ENCODE measurements at regions not wholly inside any gene's neighbourhood (a gene's known extent, or its start where the extent isn't known, plus 50 kb on each side); places are given as distances from the start of the nearest gene placed in this dataset.
"Not testable (repeated sequence)": the region's sequence is repeated elsewhere in the genome, so short reads cannot be mapped to it uniquely, and the experiment has no call there.

DNA sequence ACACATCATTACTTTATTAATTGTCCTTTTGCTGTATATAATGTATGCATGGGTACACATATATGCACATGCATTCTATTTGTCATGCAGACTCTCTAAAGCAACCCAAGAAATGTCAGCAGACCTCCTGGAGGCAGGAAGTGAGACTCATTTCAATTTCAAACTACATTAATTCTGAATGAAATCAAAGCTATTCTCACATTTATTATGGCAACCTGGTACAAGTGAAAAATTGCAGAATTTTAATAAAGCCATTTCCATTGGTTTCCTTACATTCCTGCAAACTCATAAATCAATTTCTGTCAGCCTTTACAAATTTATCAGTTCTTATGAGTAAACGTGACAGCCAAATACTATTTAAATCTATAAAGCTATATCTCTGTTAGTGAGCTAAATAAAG lies 430.4 kb upstream of the NUDT12 start:
- no peak for TF ChIP-seq CTCF (IDR thresholded peaks at IDR 0.05; ENCODE audit: control extremely low read depth, extremely low read depth)
- 63% methylated on average over 1 of the region's 1 CpG for whole genome bisulfite sequencing, 2 donors

GRCh38 chr5:103990064-103990463 lies 427.5 kb upstream of the NUDT12 start:
- WGBS, 2 donors: 79 to 89% methylated on average over 4 of the region's 4 CpGs
- no peak overlapping the region for H3K9ac ChIP-seq (ENCODE audit: insufficient read depth in 1 of 2, low read length in 2 of 2)
- no peak for TF ChIP-seq CTCF (IDR thresholded peaks at IDR 0.05; ENCODE audit: control extremely low read depth, extremely low read depth)

More for the DNA sequence above, 430.4 kb upstream of the NUDT12 start:
- Histone ChIP-seq H3K9me3 (ENCODE audit: control insufficient read depth in 4 of 4, insufficient read depth in 3 of 4, low read length in 3 of 4) (no peaks in the 10 kb centered on the region), H3K27me3 (ENCODE audit: control insufficient read depth in 3 of 3, insufficient read depth in 3 of 3, low read length in 2 of 3) (no peaks in the 10 kb centered on the region), H3K36me3 (ENCODE audit: control insufficient read depth in 4 of 4, insufficient read depth in 4 of 4, low read length in 4 of 4) (no peaks in the 10 kb centered on the region), H3K4me1 (ENCODE audit: control insufficient read depth in 5 of 5, insufficient read depth in 5 of 5, low read length in 5 of 5) (no peaks in the 10 kb centered on the region), H3K9ac (ENCODE audit: insufficient read depth in 1 of 2, low read length in 2 of 2) (no peak overlapping the region), H3K4me3 (no peak overlapping the region), H3K27ac (ENCODE audit: low read depth in 1 of 2, low read length in 1 of 2) (no peak overlapping the region)
- ATAC-seq (ENCODE audit: insufficient read depth, low FRiP score): no peak
- DNase-seq: no peak

DNA sequence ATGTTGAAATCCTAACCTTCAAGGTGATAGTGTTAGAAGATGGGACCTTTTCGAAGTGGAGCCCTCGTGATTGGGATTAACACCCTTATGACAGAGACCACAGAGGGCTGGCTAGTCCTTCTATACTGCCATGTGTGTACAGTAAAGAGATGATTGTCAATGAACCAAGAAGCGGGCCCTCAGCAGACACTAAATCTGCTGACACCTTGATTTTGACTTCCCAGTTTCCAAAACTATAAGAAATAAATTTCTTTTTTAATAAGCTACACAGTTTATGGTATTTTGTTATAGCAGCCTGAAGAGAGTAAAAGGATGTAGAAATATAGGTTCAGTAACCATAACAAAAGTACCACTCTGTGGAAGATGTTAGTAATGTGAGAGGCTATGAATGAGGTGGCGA lies 419.0 kb upstream of the NUDT12 start:
- Histone ChIP-seq H3K4me1 (ENCODE audit: control insufficient read depth in 5 of 5, insufficient read depth in 5 of 5, low read length in 5 of 5) (no peaks in the 10 kb centered on the region), H3K9ac (ENCODE audit: insufficient read depth in 1 of 2, low read length in 2 of 2) (no peak overlapping the region), H3K27ac (ENCODE audit: low read depth in 1 of 2, low read length in 1 of 2) (no peak overlapping the region), H3K4me3 (no peak overlapping the region), H3K9me3 (ENCODE audit: control insufficient read depth in 4 of 4, insufficient read depth in 3 of 4, low read length in 3 of 4) (no peaks in the 10 kb centered on the region), H3K27me3 (ENCODE audit: control insufficient read depth in 3 of 3, insufficient read depth in 3 of 3, low read length in 2 of 3) (no peaks in the 10 kb centered on the region), H3K36me3 (ENCODE audit: control insufficient read depth in 4 of 4, insufficient read depth in 4 of 4, low read length in 4 of 4) (no peaks in the 10 kb centered on the region)
- ATAC-seq (ENCODE audit: insufficient read depth, low FRiP score) (no peak), DNase-seq (no peak)
- TF ChIP-seq CTCF (IDR thresholded peaks at IDR 0.05; ENCODE audit: control extremely low read depth, extremely low read depth): no peak
- WGBS, 2 donors: 69 to 77% methylated on average over 4 of the region's 4 CpGs

More at GRCh38 chr5:103990064-103990463, 427.5 kb upstream of the NUDT12 start:
- Histone ChIP-seq H3K27ac (ENCODE audit: low read depth in 1 of 2, low read length in 1 of 2) (no peak overlapping the region), H3K27me3 (ENCODE audit: control insufficient read depth in 3 of 3, insufficient read depth in 3 of 3, low read length in 2 of 3) (no peaks in the 10 kb centered on the region), H3K4me1 (ENCODE audit: control insufficient read depth in 5 of 5, insufficient read depth in 5 of 5, low read length in 5 of 5) (no peaks in the 10 kb centered on the region), H3K4me3 (no peak overlapping the region), H3K36me3 (ENCODE audit: control insufficient read depth in 4 of 4, insufficient read depth in 4 of 4, low read length in 4 of 4) (no peaks in the 10 kb centered on the region), H3K9me3 (ENCODE audit: control insufficient read depth in 4 of 4, insufficient read depth in 3 of 4, low read length in 3 of 4) (no peaks in the 10 kb centered on the region)
- ATAC-seq (ENCODE audit: insufficient read depth, low FRiP score): no peak
- DNase-seq: no peak

DNA sequence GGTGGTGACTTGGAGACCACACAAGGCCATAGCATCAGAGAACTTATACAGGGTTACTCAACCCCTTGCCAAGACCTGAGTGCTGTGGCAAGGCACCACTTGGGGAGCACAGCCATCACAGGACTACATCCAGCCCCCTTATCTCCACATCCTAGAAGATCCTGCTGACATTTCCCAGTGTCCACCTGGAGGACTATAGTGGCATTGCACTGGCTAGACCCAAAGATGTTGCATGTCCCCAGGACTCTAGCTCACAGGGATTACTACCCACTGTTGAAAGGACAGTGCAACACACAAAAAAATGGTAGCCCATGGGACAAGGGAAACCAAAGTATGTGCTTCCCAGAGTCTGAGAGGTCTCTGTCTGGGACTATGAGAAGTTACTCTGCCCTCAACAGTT lies 411.1 kb upstream of the NUDT12 start:
- no peak for TF ChIP-seq CTCF (IDR thresholded peaks at IDR 0.05; ENCODE audit: control extremely low read depth, extremely low read depth)
- no peak overlapping the region for H3K9ac ChIP-seq (ENCODE audit: insufficient read depth in 1 of 2, low read length in 2 of 2)
- H3K27ac ChIP-seq (ENCODE audit: low read depth in 1 of 2, low read length in 1 of 2): no peak overlapping the region
- ATAC-seq (ENCODE audit: insufficient read depth, low FRiP score) (no peak), DNase-seq (no peak)
- H3K4me1 ChIP-seq (ENCODE audit: control insufficient read depth in 5 of 5, insufficient read depth in 5 of 5, low read length in 5 of 5): no peaks in the 10 kb centered on the region
- no peaks in the 10 kb centered on the region for H3K27me3 ChIP-seq (ENCODE audit: control insufficient read depth in 3 of 3, insufficient read depth in 3 of 3, low read length in 2 of 3)
- H3K9me3 ChIP-seq (ENCODE audit: control insufficient read depth in 4 of 4, insufficient read depth in 3 of 4, low read length in 3 of 4): peaks cover 0 to 9% (median 3%) of the 10 kb centered on the region in 4 donors
- H3K4me3 ChIP-seq: no peak overlapping the region
- no peaks in the 10 kb centered on the region for H3K36me3 ChIP-seq (ENCODE audit: control insufficient read depth in 4 of 4, insufficient read depth in 4 of 4, low read length in 4 of 4)

DNA sequence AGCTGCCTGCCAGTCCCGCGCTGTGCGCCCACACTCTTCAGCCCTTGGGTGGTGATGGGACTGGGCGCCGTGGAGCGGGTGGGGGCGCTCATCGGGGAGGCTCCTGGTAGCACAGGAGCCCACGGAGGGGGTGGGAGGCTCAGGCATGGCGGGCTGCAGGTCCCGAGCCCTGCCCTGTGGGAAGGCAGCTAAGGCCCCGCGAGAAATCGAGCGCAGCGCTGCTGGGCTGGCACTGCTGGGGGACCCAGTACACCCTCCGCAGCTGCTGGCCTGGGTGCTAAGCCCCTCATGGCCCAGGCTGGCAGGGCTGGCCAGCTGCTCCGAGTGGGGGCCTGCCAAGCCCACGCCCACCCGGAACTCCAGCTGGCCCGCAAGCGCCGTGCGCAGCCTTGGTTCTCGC lies 403.7 kb upstream of the NUDT12 start:
- 96 to 97% methylated on average over 25 of the region's 25 CpGs for WGBS, 2 donors
- peaks cover 0 to 10% (median 1%) of the 10 kb centered on the region in 4 donors for H3K9me3 ChIP-seq (ENCODE audit: control insufficient read depth in 4 of 4, insufficient read depth in 3 of 4, low read length in 3 of 4)
- H3K27me3 ChIP-seq (ENCODE audit: control insufficient read depth in 3 of 3, insufficient read depth in 3 of 3, low read length in 2 of 3); H3K4me3 ChIP-seq; H3K27ac ChIP-seq (ENCODE audit: low read depth in 1 of 2, low read length in 1 of 2); H3K36me3 ChIP-seq (ENCODE audit: control insufficient read depth in 4 of 4, insufficient read depth in 4 of 4, low read length in 4 of 4); ATAC-seq (ENCODE audit: insufficient read depth, low FRiP score); H3K9ac ChIP-seq (ENCODE audit: insufficient read depth in 1 of 2, low read length in 2 of 2); H3K4me1 ChIP-seq (ENCODE audit: control insufficient read depth in 5 of 5, insufficient read depth in 5 of 5, low read length in 5 of 5); DNase-seq: not testable (repeated sequence)
